Vagina (tissue), 2 donors: ENCODE measurements at regions not wholly inside any gene's neighbourhood (a gene's known extent, or its start where the extent isn't known, plus 50 kb on each side); places are given as distances from the start of the nearest gene placed in this dataset.
"Not testable (repeated sequence)": the region's sequence is repeated elsewhere in the genome, so short reads cannot be mapped to it uniquely, and the experiment has no call there.

Source experiments
- DNase-seq, 2 donors: peaks; one replicate each; pipeline ENCODE4 v3.0.0-alpha.2; 2017; ENCODE audit errors: extremely low spot score in 2 of 2
- H3K27ac ChIP-seq: fragments of 200-600 bp; sonication (generic); one replicate; pipeline ENCODE4 v1.5.1; 2019
- H3K27me3 ChIP-seq: fragments of 200-600 bp; sonication (generic); one replicate; pipeline ENCODE4 v1.5.1; 2019
- H3K36me3 ChIP-seq, 2 donors: fragments of 200-600 bp; sonication (generic); one replicate each; pipeline ENCODE4 v1.5.1; 2017 to 2019
- H3K4me1 ChIP-seq: fragments of 200-600 bp; sonication (generic); one replicate; pipeline ENCODE4 v1.5.1; 2019
- H3K4me3 ChIP-seq, 2 donors: fragments of 200-600 bp; sonication (generic); 1 replicate in 1 of 2; 2 replicates in 1 of 2; pipeline ENCODE4 v1.5.1; 2016 to 2019
- H3K9me3 ChIP-seq: fragments of 200-600 bp; sonication (generic); one replicate; pipeline ENCODE4 v1.5.1; 2019
- CTCF ChIP-seq, 3 experiments: fragments of 450-650 bp in 2 of 3; fragments of 200-600 bp in 1 of 3; sonication (generic) in 1 of 3; IDR thresholded peaks; one replicate each; pipeline ENCODE4 v1.5.1; 2017 to 2019; ENCODE audit warnings: antibody characterized with exemption in 3 of 3, mild to moderate bottlenecking in 2 of 3, moderate library complexity in 2 of 3
- POLR2A ChIP-seq, 2 donors: fragments of 450-650 bp; IDR thresholded peaks; one replicate each; pipeline ENCODE4 v1.6.1; 2017; ENCODE audit warnings: antibody characterized with exemption in 2 of 2, mild to moderate bottlenecking in 2 of 2, moderate library complexity in 2 of 2
- POLR2AphosphoS5 ChIP-seq, 2 donors: sonication (generic); formaldehyde crosslinking; IDR thresholded peaks; one replicate each; pipeline ENCODE4 v1.9.0; 2017; ENCODE audit warnings: antibody characterized with exemption in 2 of 2, mild to moderate bottlenecking in 2 of 2, low read depth in 1 of 2; ENCODE audit not compliant: insufficient read depth in 1 of 2
- intact Hi-C: fragments of 100-400 bp; cut with DNase I; formaldehyde crosslinking; loops from one replicate; pipeline ENCODE4 v1.15.1; 2023

- no peaks in the 10 kb centered on the region for H3K27me3 ChIP-seq
- no peak overlapping the region for H3K4me3 ChIP-seq
- no peak for DNase-seq
- TF ChIP-seq POLR2A (IDR thresholded peaks at IDR 0.05) (no peak), POLR2AphosphoS5 (IDR thresholded peaks at IDR 0.05; ENCODE audit: insufficient read depth in 1 of 2, low read depth in 1 of 2) (no peak)
- H3K9me3 ChIP-seq = no peaks in the 10 kb centered on the region
- H3K27ac ChIP-seq = no peak overlapping the region
- intact Hi-C loops = no loop called here
- H3K4me1 ChIP-seq = no peaks in the 10 kb centered on the region
- H3K36me3 ChIP-seq = no peaks in the 10 kb centered on the region
Measured at GRCh38 chr13:84086847-84087162, 204.5 kb upstream of the SLITRK1 start.

DNA sequence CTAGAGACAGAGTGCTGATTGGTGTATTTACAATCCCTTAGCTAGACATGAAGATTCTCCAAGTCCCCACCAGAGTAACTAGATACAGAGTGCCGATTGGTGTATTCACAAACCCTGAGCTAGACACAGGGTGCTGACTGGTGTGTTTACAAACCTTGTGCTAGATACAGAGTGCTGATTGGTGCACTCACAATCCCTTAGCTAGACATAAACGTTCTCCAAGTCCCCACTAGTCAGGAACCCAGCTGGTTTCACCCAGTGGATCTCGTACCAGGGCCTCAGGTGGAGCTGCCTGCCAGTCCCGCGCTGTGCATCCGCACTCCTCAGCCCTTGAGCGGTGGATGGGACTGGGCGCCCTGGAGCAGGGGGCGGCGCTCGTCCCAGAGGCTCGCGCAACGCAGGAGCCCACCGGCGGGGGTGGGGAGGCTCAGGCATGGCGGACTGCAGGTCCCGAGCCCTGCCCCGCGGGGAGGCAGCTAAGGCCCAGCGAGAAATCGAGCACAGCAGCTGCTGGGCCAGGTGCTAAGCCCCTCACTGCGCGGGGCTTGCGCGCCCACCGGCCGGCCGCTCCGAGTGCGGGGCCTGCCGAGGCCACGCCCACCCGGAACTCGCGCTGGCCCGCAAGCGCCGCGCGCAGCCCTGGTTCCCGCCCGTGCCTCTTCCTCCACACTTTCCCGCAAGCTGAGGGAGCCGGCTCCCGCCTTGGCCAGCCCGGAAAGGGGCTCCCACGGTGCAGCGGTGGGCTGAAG, 204.0 kb upstream of the SLITRK1 start:
- H3K36me3 ChIP-seq, H3K27me3 ChIP-seq, H3K9me3 ChIP-seq, intact Hi-C loops, H3K4me3 ChIP-seq, DNase-seq, H3K4me1 ChIP-seq, H3K27ac ChIP-seq: not testable (repeated sequence)

- TF ChIP-seq CTCF (IDR thresholded peaks at IDR 0.05) (no peak), POLR2A (IDR thresholded peaks at IDR 0.05) (no peak), POLR2AphosphoS5 (IDR thresholded peaks at IDR 0.05; ENCODE audit: insufficient read depth in 1 of 2, low read depth in 1 of 2) (no peak)
Measured at GRCh38 chr13:84082462-84082861, 200.2 kb upstream of the SLITRK1 start.

DNA sequence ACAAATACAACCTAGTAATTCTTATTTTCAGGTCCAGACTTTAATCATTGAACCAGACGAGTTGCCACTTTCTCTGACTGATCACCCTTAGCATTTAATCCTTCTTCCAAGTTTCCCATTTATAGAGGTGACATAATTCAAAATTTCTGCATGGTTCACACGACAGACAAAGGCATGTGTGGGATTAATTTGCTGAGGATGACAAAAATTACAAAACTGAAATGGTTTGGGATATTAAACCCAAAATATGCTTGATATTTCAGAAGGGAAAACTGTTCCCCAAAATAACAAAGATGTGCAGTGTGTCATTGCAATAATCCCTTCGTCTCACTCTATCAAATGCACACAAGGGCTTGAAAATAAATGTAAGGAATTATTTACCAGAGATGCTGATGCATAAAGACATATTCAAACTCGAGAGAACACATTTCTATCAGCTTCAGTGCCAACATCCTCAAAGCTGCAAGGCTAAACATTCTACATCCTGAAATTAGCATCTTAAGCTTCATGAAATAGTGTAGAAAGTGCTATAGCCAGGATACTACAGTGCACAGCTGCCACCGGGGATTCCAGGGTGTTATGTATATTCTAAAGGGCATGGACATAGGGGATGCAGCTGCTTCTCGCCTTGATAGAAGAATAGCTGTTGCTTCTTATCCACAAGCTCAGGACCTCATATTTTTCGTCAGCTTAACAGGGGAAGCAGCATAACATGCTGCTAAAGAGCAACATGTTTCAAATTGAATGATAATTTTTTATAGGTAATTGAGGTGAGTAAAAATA, 198.7 kb upstream of the SLITRK1 start:
- TF ChIP-seq CTCF (IDR thresholded peaks at IDR 0.05) (no peak), POLR2AphosphoS5 (IDR thresholded peaks at IDR 0.05; ENCODE audit: insufficient read depth in 1 of 2, low read depth in 1 of 2) (no peak), POLR2A (IDR thresholded peaks at IDR 0.05) (no peak)
- Histone ChIP-seq H3K27ac (no peak overlapping the region), H3K9me3 (no peaks in the 10 kb centered on the region), H3K27me3 (no peaks in the 10 kb centered on the region), H3K4me3 (no peak overlapping the region), H3K36me3 (no peaks in the 10 kb centered on the region), H3K4me1 (no peaks in the 10 kb centered on the region)
- intact Hi-C loops = no loop called here
- no peak for DNase-seq

More at GRCh38 chr13:84082462-84082861, 200.2 kb upstream of the SLITRK1 start:
- Histone ChIP-seq H3K4me1 (no peaks in the 10 kb centered on the region), H3K27me3 (no peaks in the 10 kb centered on the region), H3K36me3 (no peaks in the 10 kb centered on the region), H3K27ac (no peak overlapping the region), H3K9me3 (no peaks in the 10 kb centered on the region), H3K4me3 (no peak overlapping the region)
- intact Hi-C loops = no loop called here
- no peak for DNase-seq

DNA sequence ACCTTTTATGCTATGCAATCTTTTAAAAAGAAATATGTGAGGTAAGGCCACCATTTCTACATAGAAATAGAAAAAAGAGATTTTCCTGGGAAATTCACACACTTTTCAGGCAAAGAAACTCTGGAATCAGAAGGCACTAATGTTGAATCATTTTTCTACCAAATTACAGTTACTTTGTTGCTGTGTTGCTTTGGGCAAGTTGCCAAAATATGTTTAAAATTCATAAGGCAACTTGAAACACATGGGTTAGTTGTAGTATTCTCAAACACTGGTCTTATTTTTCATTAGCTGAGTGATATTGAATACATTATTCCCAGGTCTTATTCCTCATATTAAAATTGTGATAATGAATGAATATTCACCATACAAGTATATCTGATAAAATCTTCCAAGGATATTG, 195.0 kb upstream of the SLITRK1 start:
- intact Hi-C loops = no loop called here
- H3K9me3 ChIP-seq = no peaks in the 10 kb centered on the region
- H3K27me3 ChIP-seq = no peaks in the 10 kb centered on the region
- TF ChIP-seq POLR2AphosphoS5 (IDR thresholded peaks at IDR 0.05; ENCODE audit: insufficient read depth in 1 of 2, low read depth in 1 of 2) = no peak
- TF ChIP-seq CTCF (IDR thresholded peaks at IDR 0.05) = no peak
- TF ChIP-seq POLR2A (IDR thresholded peaks at IDR 0.05) = no peak
- no peak for DNase-seq
- no peak overlapping the region for H3K27ac ChIP-seq
- H3K4me1 ChIP-seq = no peaks in the 10 kb centered on the region
- no peaks in the 10 kb centered on the region for H3K36me3 ChIP-seq
- H3K4me3 ChIP-seq = no peak overlapping the region

GRCh38 chr13:84076280-84076679, 194.0 kb upstream of the SLITRK1 start:
- intact Hi-C loops = no loop called here
- Histone ChIP-seq H3K4me1 (no peaks in the 10 kb centered on the region), H3K9me3 (no peaks in the 10 kb centered on the region), H3K4me3 (no peak overlapping the region), H3K36me3 (no peaks in the 10 kb centered on the region), H3K27ac (no peak overlapping the region), H3K27me3 (no peaks in the 10 kb centered on the region)
- TF ChIP-seq POLR2A (IDR thresholded peaks at IDR 0.05) (no peak), CTCF (IDR thresholded peaks at IDR 0.05) (no peak), POLR2AphosphoS5 (IDR thresholded peaks at IDR 0.05; ENCODE audit: insufficient read depth in 1 of 2, low read depth in 1 of 2) (no peak)
- DNase-seq = no peak
